ENCODE measurements at regions not wholly inside any gene's neighbourhood (a gene's known extent, or its start where the extent isn't known, plus 50 kb on each side); places are given as distances from the start of the nearest gene placed in this dataset.

- DNase-seq = no peak
Measured at GRCh38 chr20:57938158-57939108, 228.6 kb upstream of the PMEPA1 start.

DNA sequence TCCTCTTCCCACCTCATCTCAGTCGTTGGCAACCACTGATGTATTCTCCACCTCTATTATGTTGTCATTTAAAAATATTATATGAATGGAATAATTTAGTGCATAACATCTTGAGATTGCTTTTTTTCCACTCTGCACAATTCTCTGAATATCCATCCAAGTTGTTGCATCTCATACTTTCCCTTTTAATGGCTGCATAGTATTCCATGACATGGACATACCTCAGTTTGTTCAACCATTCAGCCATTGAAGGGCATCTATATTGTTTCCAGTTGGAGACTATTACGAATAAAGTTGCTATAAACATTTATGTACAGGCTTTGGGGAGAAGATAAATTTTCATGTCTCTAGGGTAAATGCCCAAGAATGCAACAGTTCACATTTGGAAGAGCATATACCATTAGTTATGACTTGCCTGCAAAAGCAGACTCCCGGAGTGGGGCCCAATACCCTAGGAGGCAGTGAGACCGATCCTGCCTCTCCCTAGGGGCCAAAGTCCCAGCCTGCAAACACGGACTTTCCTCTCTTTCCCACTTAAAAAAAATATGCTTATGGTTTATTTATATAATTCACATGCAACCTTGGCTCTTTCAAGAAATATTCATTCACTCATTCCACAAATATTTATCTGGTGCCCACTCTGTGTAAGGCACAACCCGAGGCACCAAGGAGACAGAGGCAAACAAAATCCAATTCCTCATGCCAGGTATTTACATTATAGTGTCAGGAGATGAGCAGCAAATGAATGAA lies 227.0 kb upstream of the PMEPA1 start:
- DNase-seq = no peak

DNA sequence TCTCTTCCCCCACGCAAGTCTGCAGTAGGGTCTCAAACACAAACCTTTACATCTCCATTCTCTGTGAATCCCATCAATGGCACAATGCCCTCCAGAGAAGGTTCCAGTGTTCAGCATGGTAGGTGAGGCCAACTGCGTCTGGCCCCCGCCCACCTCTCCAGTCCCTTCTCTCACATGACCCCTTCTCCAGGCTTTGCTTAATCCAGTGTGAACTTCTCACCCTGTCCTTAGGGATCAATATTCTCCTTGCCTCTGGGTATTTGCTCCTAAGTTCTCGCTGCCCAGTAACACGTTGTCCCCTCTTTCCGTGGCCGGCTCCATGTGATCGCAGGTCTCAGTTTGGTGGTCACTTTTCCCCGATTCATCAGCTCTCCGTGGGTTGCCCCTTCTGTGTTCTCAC lies 225.1 kb upstream of the PMEPA1 start:
- DNase-seq = no peak

DNA sequence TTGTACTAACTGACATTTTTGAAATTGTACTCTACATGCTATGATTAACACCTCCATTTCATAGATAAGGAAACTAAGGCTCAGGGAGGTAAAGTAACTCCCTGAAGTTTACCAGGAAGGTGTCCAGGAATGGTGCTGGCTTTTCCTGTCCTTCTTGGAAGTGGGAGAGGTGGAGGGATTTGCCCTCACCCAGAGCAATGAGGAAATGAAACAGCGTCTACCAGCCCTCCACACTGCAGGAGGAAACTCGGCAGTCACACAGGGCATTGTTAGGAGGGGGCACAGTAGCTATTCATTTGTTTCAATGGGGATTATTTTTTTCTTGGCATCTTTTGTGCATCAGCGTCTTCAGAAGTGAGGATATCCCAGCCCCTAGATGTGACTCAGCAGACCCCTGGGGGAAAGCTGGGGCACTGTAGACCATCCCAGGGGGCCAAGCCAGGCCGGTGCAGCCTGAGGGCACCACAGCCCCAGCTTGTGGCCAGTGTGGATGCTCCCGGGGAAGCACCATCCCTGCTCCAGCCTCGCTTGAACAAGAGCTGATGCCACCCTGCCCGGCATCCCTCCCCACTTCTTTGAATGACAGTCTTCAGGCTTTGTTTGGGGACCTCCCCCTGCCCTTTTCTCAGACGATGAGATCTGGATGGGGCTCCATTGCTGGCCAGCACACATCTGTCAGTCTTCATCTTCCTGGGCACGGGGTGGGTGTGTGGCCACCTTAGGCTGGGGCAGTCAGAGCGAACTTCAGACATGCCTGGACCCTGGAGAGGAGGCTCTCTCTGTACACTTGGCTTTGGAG lies 224.4 kb upstream of the PMEPA1 start:
- no peak for DNase-seq

DNA sequence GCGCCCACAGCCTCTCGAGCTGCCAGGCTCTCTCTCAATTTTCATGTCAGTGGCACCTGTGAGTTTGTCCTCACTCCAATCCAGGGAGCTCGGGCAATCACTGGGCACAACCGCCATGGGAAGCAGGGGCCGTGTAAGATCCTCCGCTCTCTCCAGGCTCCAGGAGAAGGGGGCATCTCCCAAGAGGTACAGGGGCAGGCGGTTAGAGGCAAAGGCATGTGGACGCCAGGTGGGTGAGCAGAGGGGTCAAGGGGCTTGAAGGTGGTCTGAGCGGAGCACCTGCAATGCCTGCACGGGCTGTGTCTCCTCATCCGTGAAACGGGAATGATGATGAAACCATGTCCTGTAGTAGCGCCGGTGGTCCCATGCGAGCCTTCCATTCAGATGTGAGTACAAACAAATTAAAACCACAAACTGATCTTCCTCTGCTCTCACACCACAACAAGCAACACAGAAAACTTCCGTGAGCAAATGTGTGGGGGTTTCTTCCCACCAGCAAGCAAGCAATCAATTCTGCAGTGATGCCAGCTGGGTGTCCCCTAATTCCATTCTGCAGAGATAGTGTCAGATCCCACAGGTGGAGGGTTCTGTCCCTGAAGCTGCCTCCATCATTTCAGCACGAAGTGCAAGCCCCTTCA lies 222.5 kb upstream of the PMEPA1 start:
- DNase-seq = no peak

DNA sequence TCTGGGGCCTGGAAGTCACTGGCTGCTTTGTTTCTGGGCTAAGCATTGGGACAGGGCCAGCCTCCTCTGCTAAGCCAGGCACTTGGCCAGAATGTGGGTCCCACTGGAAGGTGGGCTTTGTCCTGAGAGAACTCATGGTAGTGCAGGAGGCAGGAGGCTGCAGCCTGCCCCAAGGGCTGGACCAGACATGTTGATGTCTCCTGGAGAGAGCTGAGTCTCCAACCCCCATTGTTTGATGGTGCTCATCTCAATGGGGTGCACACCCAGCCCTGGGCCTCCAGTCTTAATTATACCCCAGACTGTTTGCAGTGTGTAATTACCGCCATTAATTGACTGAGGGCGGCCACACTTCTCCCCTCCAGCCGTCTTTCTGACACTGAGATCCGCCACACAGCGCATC lies 220.5 kb upstream of the PMEPA1 start:
- DNase-seq = peak; percentile 9

GRCh38 chr20:57928181-57928967 lies 218.6 kb upstream of the PMEPA1 start:
- no peak for DNase-seq

DNA sequence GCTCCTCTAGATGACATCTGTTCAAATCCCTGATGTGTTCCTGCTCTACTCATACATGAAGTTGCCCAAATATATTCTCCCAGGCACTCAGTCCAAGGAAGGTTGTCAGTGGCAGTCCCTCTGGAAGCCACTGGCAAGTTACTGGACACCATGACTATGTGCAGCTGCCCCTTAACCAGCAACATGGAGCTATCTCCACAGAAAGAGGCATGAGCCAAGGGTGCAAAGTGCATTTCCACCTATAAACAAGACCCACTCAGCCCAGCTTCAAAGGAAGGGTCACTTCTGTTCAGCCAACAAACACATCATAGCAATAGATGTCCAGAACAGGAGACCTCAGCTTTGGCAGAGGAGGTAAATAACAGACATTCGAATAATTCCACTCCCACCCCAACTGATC lies 217.6 kb upstream of the PMEPA1 start:
- no peak for DNase-seq

DNA sequence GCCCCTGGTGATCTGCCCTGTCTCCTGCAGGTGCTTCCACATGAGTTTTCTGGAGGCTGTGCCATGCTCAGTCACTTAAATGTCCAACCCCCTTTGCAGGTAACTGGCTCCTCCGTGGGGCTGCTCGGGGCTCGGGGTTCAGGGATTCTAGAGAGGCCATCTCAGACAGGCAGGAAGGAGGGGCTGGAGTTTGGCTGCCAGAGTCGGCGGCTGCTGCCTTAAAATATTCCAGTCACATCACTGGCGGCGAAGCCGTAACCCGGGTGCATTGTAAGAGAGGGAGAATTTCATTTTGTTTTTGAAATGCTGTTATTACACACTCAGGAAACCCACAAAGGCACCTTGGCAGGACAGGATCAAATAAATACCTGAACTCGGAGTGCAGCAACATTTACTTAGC lies 212.9 kb upstream of the PMEPA1 start:
- DNase-seq = no peak

GRCh38 chr20:57922083-57922482 lies 212.3 kb upstream of the PMEPA1 start:
- DNase-seq = no peak

DNA sequence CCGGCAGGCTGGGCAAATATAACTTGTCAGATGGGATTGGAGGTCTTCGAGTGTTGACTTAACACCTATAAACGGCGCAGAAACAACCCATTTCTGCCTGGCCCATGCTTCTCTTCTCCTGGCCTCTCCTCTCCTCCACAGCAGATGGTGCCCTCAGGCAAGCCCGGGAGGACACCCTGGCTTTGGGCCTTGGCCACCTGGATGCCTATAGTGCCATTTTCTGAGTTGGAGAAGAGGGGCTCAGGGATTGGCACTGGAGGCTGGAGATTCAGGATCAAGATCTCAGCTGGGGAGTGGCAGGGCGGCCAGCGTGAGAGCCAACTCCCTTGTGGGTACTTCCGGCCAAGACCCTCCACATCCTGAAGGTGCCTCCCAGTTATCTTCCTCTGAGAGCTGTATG lies 211.9 kb upstream of the PMEPA1 start:
- no peak for DNase-seq

DNA sequence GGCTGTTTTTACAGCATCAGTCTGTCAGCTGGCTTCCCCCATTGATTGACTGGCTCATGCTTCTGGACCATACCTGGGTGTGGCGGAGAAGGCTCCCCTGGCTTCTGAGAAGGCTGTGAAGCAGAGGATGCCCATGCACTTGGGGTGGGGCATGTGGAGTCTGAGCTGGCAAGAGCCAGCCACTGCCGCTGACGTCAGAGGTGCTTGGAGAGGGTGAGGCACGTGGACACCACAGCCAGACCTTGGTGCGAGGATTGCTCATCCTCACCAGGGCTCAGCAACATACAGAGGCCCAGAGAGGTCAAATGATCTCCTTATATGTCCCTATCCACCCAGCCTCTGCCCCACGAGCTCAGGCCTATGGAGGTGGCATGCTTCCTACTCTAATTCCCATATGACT lies 211.2 kb upstream of the PMEPA1 start:
- no peak for DNase-seq

GRCh38 chr20:57919049-57919448 lies 209.2 kb upstream of the PMEPA1 start:
- no peak for DNase-seq

DNA sequence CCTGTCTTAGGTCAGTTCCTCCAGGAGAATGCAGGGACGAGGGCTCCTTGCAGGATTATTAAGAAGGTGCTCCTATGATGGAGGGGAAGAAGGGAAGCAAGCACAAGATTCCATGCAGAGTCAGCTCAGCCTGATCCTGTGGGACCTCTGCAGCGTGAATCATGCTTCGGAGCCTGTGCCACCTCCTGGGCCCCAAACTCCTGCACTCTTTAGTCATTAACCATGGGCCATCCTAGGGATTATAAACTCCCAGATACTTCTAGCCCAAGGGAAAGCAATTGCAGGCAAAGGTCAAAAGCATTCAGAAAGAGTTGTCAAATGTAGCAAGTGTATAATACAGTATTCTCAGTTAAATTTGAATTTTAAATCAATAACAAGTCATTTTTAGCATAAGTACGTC lies 208.7 kb upstream of the PMEPA1 start:
- no peak for DNase-seq

DNA sequence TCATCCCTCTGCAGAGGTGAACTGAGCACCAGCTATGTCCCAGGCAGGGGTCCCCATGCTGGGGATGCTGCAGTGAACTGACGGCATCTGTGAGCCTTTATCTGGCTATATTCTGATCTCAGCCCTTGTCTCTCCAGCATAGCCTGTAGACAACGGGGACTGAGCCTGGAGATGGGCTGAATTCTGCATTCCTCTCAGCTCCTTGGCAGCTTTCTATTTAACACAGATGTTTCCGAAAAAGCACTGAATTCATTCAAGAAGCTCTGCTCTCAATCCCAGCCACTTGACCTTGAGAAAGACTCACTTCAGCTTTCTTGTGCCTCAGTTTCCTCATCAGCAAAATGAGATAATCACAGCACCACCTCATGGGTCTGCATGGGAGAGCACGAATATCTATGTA lies 204.4 kb upstream of the PMEPA1 start:
- no peak for DNase-seq

GRCh38 chr20:57913156-57913930 lies 203.5 kb upstream of the PMEPA1 start:
- DNase-seq = no peak

DNA sequence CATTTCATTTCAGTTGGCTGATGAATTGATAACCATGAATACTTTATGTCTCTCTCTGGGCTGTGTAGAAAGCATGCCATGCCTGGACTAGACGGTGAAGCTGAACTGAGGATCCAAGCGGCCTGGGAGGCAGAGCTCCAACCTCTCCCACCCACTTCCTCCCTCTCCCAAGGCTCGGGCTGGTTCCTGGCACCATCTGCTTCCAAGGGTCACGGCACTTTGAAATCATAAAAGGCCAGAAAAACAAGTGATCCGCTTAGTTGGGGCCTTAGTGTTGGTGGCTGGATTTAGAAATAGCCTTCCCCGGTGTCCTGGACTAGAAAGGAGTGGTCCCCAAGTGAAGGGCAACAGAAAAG lies 202.4 kb upstream of the PMEPA1 start:
- no peak for DNase-seq

DNA sequence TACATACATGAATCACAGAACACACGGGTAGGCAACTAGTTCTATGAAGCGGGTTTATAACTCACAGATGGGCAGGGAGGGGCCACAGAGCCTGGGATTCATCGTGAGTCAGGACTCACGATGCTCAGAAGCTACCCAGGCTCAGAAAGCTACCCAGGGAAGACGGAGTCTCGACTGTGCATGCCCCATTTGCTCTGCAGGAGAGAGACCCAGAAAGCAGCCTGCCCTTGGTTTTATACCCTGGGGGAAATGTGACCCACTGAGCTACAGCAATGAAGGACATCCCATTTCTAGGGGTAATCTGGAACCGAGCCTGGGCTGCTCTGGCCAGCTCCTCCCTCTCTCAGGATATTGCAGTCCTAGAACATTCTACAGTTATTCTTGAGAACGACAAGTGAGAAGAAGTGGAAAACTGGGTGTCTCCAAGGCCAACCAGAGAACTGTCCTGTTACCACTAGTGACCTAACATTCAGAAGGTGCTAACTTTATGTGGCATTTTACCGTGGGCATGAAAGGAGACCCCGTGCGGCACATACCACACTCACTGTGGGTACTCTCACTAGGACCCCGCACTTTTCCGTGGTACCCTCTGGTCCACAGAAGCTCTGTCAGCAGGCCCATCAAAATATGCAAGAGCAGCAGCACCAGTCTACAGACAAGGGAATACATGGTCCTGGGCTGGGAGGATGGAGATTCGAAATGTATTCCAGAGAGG lies 201.9 kb upstream of the PMEPA1 start:
- no peak for DNase-seq

- no peak for DNase-seq
Measured at GRCh38 chr20:57910716-57911115, 200.9 kb upstream of the PMEPA1 start.

GRCh38 chr20:57909763-57910331 lies 200.0 kb upstream of the PMEPA1 start:
- DNase-seq = no peak

Data from NCI-H1436 (cell line).